Thymus (tissue), 11 donors: ENCODE measurements at regions not wholly inside any gene's neighbourhood (a gene's known extent, or its start where the extent isn't known, plus 50 kb on each side); places are given as distances from the start of the nearest gene placed in this dataset.

Experiments
- DNase-seq, 9 donors: peaks; one replicate each; pipeline ENCODE4 v3.0.0-alpha.2; 2013; ENCODE audit warnings: low spot score in 9 of 9, low read depth in 6 of 9, missing footprints in 1 of 9
- H3K27ac ChIP-seq, 2 donors: one replicate each; pipeline ENCODE4 v1.5.1; 2013; ENCODE audit warnings: control low read depth in 1 of 2, low read depth in 1 of 2, low read length in 1 of 2, mild to moderate bottlenecking in 1 of 2, moderate library complexity in 1 of 2
- H3K27me3 ChIP-seq, 2 donors: one replicate each; pipeline ENCODE4 v1.5.1; 2013; ENCODE audit warnings: low read length in 1 of 2; ENCODE audit not compliant: control insufficient read depth in 2 of 2, insufficient read depth in 1 of 2
- H3K36me3 ChIP-seq, 2 donors: one replicate each; pipeline ENCODE4 v1.5.1; 2013; ENCODE audit warnings: low read length in 1 of 2, mild to moderate bottlenecking in 1 of 2, moderate library complexity in 1 of 2; ENCODE audit not compliant: control insufficient read depth in 2 of 2, insufficient read depth in 2 of 2
- H3K4me1 ChIP-seq, 2 donors: one replicate each; pipeline ENCODE4 v1.5.1; 2013; ENCODE audit warnings: low read length in 2 of 2; ENCODE audit not compliant: control insufficient read depth in 2 of 2, insufficient read depth in 2 of 2
- H3K4me3 ChIP-seq, 2 donors: one replicate each; pipeline ENCODE4 v1.5.1; 2013; ENCODE audit warnings: low read length in 2 of 2, control low read depth in 1 of 2, mild to moderate bottlenecking in 1 of 2
- H3K9me3 ChIP-seq, 2 donors: one replicate each; pipeline ENCODE4 v1.5.1; 2013; ENCODE audit warnings: low read length in 1 of 2, mild to moderate bottlenecking in 1 of 2; ENCODE audit not compliant: control insufficient read depth in 2 of 2, insufficient read depth in 1 of 2
- WGBS: extraction: QIAGEN DNeasy Blood & Tissue Kit; methylation state at CpG from one replicate; pipeline ENCODE4 v1.1.7; 2013; 5-methylcytosine and 5-hydroxymethylcytosine counted together
- donor health status: healthy.

- no peaks in the 10 kb centered on the region for H3K4me1 ChIP-seq
- no peaks in the 10 kb centered on the region for H3K27me3 ChIP-seq
- 87% methylated on average over 6 of the region's 6 CpGs for WGBS
- DNase-seq, result no peak
- no peak overlapping the region for H3K27ac ChIP-seq
- H3K4me3 ChIP-seq, result no peak overlapping the region
- no peaks in the 10 kb centered on the region for H3K9me3 ChIP-seq
- no peaks in the 10 kb centered on the region for H3K36me3 ChIP-seq
Measured at GRCh38 chr15:66951531-66952320, 113.7 kb upstream of the SMAD3 start.

DNA sequence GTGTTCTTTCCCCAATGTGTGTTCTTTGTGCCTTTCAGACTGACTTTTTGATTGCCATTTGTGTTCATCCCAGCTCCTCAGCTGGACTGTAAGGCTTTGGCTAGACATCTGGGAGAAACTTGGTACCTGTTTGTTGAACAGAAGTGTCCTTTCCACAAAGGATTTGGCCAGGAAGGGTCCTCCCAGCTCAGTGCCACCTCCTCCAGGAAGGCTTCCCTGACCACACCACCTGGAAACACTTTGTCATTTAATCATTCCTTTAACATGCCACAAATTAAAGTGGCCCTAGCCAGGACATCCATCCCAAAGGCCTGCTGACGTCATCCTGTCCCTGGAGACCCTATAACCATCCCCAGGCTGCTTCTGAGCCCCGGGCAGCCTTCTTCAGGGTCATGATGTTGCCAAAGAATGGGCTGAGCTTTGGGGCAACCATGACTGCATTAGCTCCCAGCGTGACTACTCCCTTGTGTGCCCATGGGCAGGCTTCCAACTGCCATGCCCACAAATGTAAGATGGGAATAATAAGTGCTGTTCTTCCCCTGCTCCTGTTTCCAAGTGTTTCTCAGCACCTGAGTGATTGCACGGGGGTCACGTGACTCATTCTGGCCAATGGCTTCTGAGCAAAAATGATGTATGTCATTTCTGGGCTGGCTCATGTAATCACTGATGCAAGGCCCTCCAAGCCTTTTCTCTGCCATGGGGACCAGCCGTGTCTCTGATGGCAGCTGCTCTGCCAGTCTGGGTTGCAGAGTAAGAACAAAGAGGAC is 112.5 kb upstream of the SMAD3 start:
- Histone ChIP-seq H3K27ac (no peak overlapping the region), H3K4me1 (no peaks in the 10 kb centered on the region), H3K9me3 (no peaks in the 10 kb centered on the region), H3K36me3 (no peaks in the 10 kb centered on the region), H3K27me3 (no peaks in the 10 kb centered on the region), H3K4me3 (no peak overlapping the region)
- no peak for DNase-seq
- 97% methylated on average over 6 of the region's 6 CpGs for WGBS

DNA sequence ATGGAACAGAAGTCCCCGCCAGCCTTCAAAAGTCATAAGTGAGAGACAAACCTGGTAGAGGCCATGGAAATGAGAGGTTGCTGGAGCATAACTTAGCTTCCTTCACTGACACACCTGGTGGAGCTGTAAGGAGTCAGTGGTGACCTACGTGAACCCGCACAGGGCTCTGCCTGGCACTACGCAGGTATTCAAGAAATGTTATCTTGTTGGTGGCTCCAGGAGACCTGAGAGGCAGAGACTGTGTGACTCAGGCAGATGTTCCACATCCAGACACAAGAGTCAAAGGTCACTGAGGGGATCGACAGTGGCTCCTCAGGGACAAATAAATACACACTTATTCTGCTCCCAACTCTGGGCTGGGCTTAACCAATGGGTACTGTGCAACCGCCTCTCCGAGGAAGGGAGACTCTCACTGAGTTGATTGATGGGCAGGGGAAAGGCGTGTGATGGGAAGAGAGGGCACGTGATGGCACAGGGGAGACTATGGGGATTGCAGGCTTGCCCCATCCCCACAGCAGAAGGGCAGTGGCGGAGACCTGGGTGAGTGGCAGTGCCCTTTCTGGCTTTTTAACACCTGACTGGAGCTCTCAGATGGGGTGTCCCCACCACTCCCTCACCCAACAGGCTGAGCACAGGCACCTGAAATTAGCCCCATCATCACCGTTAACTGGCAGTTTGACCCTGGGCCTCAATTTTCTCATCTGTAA is 111.7 kb upstream of the SMAD3 start:
- 97% methylated on average over 11 of the region's 11 CpGs for WGBS
- Histone ChIP-seq H3K9me3 (no peaks in the 10 kb centered on the region), H3K4me3 (no peak overlapping the region), H3K27ac (no peak overlapping the region), H3K4me1 (no peaks in the 10 kb centered on the region), H3K27me3 (no peaks in the 10 kb centered on the region), H3K36me3 (no peaks in the 10 kb centered on the region)
- DNase-seq, result no peak

- Histone ChIP-seq H3K36me3 (no peaks in the 10 kb centered on the region), H3K4me3 (no peak overlapping the region), H3K27me3 (no peaks in the 10 kb centered on the region), H3K9me3 (no peaks in the 10 kb centered on the region), H3K27ac (no peak overlapping the region), H3K4me1 (no peaks in the 10 kb centered on the region)
- WGBS, result 97% methylated on average over 6 of the region's 6 CpGs
- DNase-seq, result no peak
Measured at GRCh38 chr15:66954601-66955000, 110.8 kb upstream of the SMAD3 start.

GRCh38 chr15:66955001-66955516 is 110.3 kb upstream of the SMAD3 start:
- Histone ChIP-seq H3K27ac (no peak overlapping the region), H3K4me3 (no peak overlapping the region), H3K4me1 (no peaks in the 10 kb centered on the region), H3K9me3 (no peaks in the 10 kb centered on the region), H3K27me3 (no peaks in the 10 kb centered on the region), H3K36me3 (no peaks in the 10 kb centered on the region)
- DNase-seq, result no peak
- WGBS, result 70% methylated on average over 4 of the region's 4 CpGs

- no peak overlapping the region for H3K27ac ChIP-seq
- H3K27me3 ChIP-seq, result no peaks in the 10 kb centered on the region
- WGBS, result 94% methylated on average over 2 of the region's 2 CpGs
- H3K4me3 ChIP-seq, result no peak overlapping the region
- no peak for DNase-seq
- H3K4me1 ChIP-seq, result no peaks in the 10 kb centered on the region
- no peaks in the 10 kb centered on the region for H3K36me3 ChIP-seq
- no peaks in the 10 kb centered on the region for H3K9me3 ChIP-seq
Measured at GRCh38 chr15:66955871-66956585, 109.4 kb upstream of the SMAD3 start.

DNA sequence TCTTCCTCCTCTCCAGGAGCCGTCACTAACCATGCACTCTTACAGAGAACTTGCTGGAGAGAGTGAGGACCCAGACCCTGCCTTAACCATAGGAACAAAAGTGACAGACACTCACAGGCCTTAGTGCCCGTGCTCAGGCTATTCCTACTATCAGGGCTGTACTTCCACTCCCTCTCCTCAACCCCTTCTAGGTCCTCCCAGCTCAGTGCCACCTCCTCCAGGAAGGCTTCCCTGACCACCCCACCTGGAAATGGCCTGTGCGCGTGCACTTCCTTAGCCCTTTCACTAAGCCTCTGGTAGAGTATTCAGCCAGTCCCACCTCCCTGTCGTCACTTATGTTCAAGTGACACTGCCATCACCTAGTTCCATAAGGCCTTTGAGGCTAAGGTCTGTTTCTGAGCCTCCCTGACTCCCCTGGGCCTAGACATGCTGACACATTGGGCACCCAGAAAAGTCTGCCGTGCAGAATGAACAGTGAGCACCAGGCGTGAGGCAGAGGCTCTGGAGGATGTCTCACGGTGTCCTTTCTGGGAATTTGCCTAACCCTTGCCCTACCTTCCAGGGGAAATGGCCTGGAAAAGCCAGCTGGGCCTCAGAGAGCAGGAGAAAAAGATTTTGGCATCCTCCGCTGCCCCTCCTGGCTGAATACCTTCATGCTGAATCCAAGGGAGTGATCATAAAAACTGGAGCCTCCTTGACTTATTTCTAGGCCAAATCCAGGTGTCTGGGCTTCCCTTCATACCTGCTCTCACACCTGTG is 108.6 kb upstream of the SMAD3 start:
- Histone ChIP-seq H3K36me3 (no peaks in the 10 kb centered on the region), H3K27ac (no peak overlapping the region), H3K27me3 (no peaks in the 10 kb centered on the region), H3K9me3 (no peaks in the 10 kb centered on the region), H3K4me1 (no peaks in the 10 kb centered on the region), H3K4me3 (no peak overlapping the region)
- no peak for DNase-seq
- WGBS, result 97% methylated on average over 9 of the region's 9 CpGs

GRCh38 chr15:66957431-66957720 is 108.0 kb upstream of the SMAD3 start:
- H3K9me3 ChIP-seq, result no peaks in the 10 kb centered on the region
- no peaks in the 10 kb centered on the region for H3K4me1 ChIP-seq
- no peak overlapping the region for H3K27ac ChIP-seq
- H3K27me3 ChIP-seq, result no peaks in the 10 kb centered on the region
- no peaks in the 10 kb centered on the region for H3K36me3 ChIP-seq
- 60% methylated on average over 1 of the region's 1 CpG for WGBS
- no peak for DNase-seq
- no peak overlapping the region for H3K4me3 ChIP-seq
